Large intestine (tissue), 3 donors: ENCODE measurements at regions not wholly inside any gene's neighbourhood (a gene's known extent, or its start where the extent isn't known, plus 50 kb on each side); places are given as distances from the start of the nearest gene placed in this dataset.

Experiments used
- DNase-seq, 2 donors: peaks; one replicate each; pipeline versions ENCODE4 v3.0.0 to v3.0.0-alpha.2; 2013
- H3K27ac ChIP-seq: one replicate; pipeline ENCODE4 v1.5.1; 2013; ENCODE audit warnings: low read length
- H3K27me3 ChIP-seq: 2 replicates; pipeline ENCODE4 v1.6.1; 2013; ENCODE audit warnings: low read length; ENCODE audit not compliant: control insufficient read depth, insufficient read depth
- H3K36me3 ChIP-seq: 2 replicates; pipeline ENCODE4 v1.6.1; 2013; ENCODE audit warnings: low read length; ENCODE audit not compliant: control insufficient read depth, insufficient read depth
- H3K4me1 ChIP-seq: one replicate; pipeline ENCODE4 v1.6.1; 2013; ENCODE audit warnings: low read length; ENCODE audit not compliant: control insufficient read depth, insufficient read depth
- H3K4me3 ChIP-seq: one replicate; pipeline ENCODE4 v1.5.1; 2013; ENCODE audit warnings: low read length
- H3K9me3 ChIP-seq: one replicate; pipeline ENCODE4 v1.6.1; 2013; ENCODE audit warnings: mild to moderate bottlenecking, low read depth, low read length, moderate library complexity; ENCODE audit not compliant: control insufficient read depth
- WGBS: methylation state at CpG from one replicate; pipeline ENCODE4 v1.1.5; 2013; ENCODE audit warnings: low lambda C conversion rate; ENCODE audit not compliant: insufficient coverage; 5-methylcytosine and 5-hydroxymethylcytosine counted together

- Histone ChIP-seq H3K27ac (no peak overlapping the region), H3K9me3 (no peaks in the 10 kb centered on the region), H3K4me3 (no peak overlapping the region), H3K27me3 (no peaks in the 10 kb centered on the region), H3K4me1 (peaks cover 12% of the 10 kb centered on the region), H3K36me3 (no peaks in the 10 kb centered on the region)
- DNase-seq = no peak
- 95% methylated on average over 4 of the region's 21 CpGs for WGBS
Observed at GRCh38 chr2:9105601-9106337, 100.8 kb upstream of the ASAP2 start.

- H3K4me1 ChIP-seq = peaks cover 12% of the 10 kb centered on the region
- no peak overlapping the region for H3K27ac ChIP-seq
- H3K36me3 ChIP-seq = no peaks in the 10 kb centered on the region
- no peak for DNase-seq
- WGBS = 100% methylated on average over 1 of the region's 14 CpGs
- no peaks in the 10 kb centered on the region for H3K27me3 ChIP-seq
- no peaks in the 10 kb centered on the region for H3K9me3 ChIP-seq
- no peak overlapping the region for H3K4me3 ChIP-seq
Observed at GRCh38 chr2:9103663-9104277, 100.3 kb upstream of the MBOAT2 start.

- H3K4me3 ChIP-seq = no peak overlapping the region
- DNase-seq = peak in 1 of 2 donors; percentile 33
- WGBS = no CpG with 5 or more reads among the region's 21 CpGs
- H3K27ac ChIP-seq = no peak overlapping the region
- no peaks in the 10 kb centered on the region for H3K9me3 ChIP-seq
- H3K36me3 ChIP-seq = no peaks in the 10 kb centered on the region
- H3K4me1 ChIP-seq = peaks cover 11% of the 10 kb centered on the region
- H3K27me3 ChIP-seq = no peaks in the 10 kb centered on the region
Observed at GRCh38 chr2:9102861-9103662, 99.6 kb upstream of the MBOAT2 start.

- H3K36me3 ChIP-seq = no peaks in the 10 kb centered on the region
- peaks cover 3% of the 10 kb centered on the region for H3K4me1 ChIP-seq
- no peaks in the 10 kb centered on the region for H3K27me3 ChIP-seq
- H3K27ac ChIP-seq = no peak overlapping the region
- no peak overlapping the region for H3K4me3 ChIP-seq
- 94% methylated on average over 3 of the region's 11 CpGs for WGBS
- H3K9me3 ChIP-seq = no peaks in the 10 kb centered on the region
- DNase-seq = no peak
Observed at GRCh38 chr2:9101763-9102425, 98.4 kb upstream of the MBOAT2 start.

- Histone ChIP-seq H3K4me1 (no peaks in the 10 kb centered on the region), H3K27me3 (no peaks in the 10 kb centered on the region), H3K4me3 (no peak overlapping the region), H3K36me3 (no peaks in the 10 kb centered on the region), H3K9me3 (no peaks in the 10 kb centered on the region), H3K27ac (no peak overlapping the region)
- no peak for DNase-seq
- no CpG with 5 or more reads among the region's 10 CpGs for WGBS
Observed at GRCh38 chr2:9100080-9100876, 96.8 kb upstream of the MBOAT2 start.

- H3K4me1 ChIP-seq = no peaks in the 10 kb centered on the region
- no peaks in the 10 kb centered on the region for H3K9me3 ChIP-seq
- H3K27ac ChIP-seq = no peak overlapping the region
- no peaks in the 10 kb centered on the region for H3K27me3 ChIP-seq
- 25% methylated on average over 2 of the region's 9 CpGs for WGBS
- no peaks in the 10 kb centered on the region for H3K36me3 ChIP-seq
- H3K4me3 ChIP-seq = no peak overlapping the region
- DNase-seq = no peak
Observed at GRCh38 chr2:9099341-9099751, 95.9 kb upstream of the MBOAT2 start.

GRCh38 chr2:9097892-9098291 is 94.4 kb upstream of the MBOAT2 start:
- no peaks in the 10 kb centered on the region for H3K9me3 ChIP-seq
- H3K4me3 ChIP-seq = no peak overlapping the region
- no peaks in the 10 kb centered on the region for H3K4me1 ChIP-seq
- H3K27me3 ChIP-seq = peaks cover under 1% of the 10 kb centered on the region
- H3K27ac ChIP-seq = no peak overlapping the region
- no peak for DNase-seq
- WGBS = no CpG with 5 or more reads among the region's 7 CpGs
- no peaks in the 10 kb centered on the region for H3K36me3 ChIP-seq

- no peak for DNase-seq
Observed at GRCh38 chr2:9097239-9097638, 93.8 kb upstream of the MBOAT2 start.

GRCh38 chr2:9096761-9097160 is 93.3 kb upstream of the MBOAT2 start:
- WGBS = no CpG with 5 or more reads among the region's 13 CpGs
- Histone ChIP-seq H3K4me1 (no peaks in the 10 kb centered on the region), H3K4me3 (no peak overlapping the region), H3K36me3 (no peaks in the 10 kb centered on the region), H3K9me3 (no peaks in the 10 kb centered on the region), H3K27me3 (peaks cover 5% of the 10 kb centered on the region), H3K27ac (no peak overlapping the region)
- no peak for DNase-seq

More at GRCh38 chr2:9097239-9097638, 93.8 kb upstream of the MBOAT2 start:
- H3K27ac ChIP-seq = no peak overlapping the region
- H3K4me3 ChIP-seq = no peak overlapping the region
- H3K27me3 ChIP-seq = peaks cover 5% of the 10 kb centered on the region
- no peaks in the 10 kb centered on the region for H3K9me3 ChIP-seq
- no peaks in the 10 kb centered on the region for H3K36me3 ChIP-seq
- WGBS = no CpG with 5 or more reads among the region's 8 CpGs
- no peaks in the 10 kb centered on the region for H3K4me1 ChIP-seq
